Right lobe of liver (tissue), 6 donors: ENCODE measurements at regions not wholly inside any gene's neighbourhood (a gene's known extent, or its start where the extent isn't known, plus 50 kb on each side); places are given as distances from the start of the nearest gene placed in this dataset.

ENCODE experiments used
- ATAC-seq, 4 donors: fragments of 200-7000 bp; cut with Tn5 transposase; one replicate each; pipeline ENCODE4 v1.9.1; 2020; ENCODE audit warnings: mild to moderate bottlenecking in 4 of 4, moderate library complexity in 4 of 4
- DNase-seq, 3 donors: peaks; one replicate each; pipeline ENCODE4 v3.0.0-alpha.2; 2020
- H3K27ac ChIP-seq, 3 donors: fragments of 200-600 bp; one replicate each; pipeline ENCODE4 v1.8.0; 2022
- H3K27me3 ChIP-seq, 2 donors: fragments of 200-600 bp; one replicate each; pipeline ENCODE4 v1.8.0; 2022
- H3K36me3 ChIP-seq, 4 donors: fragments of 200-600 bp; sonication (generic) in 1 of 4; one replicate each; pipeline versions ENCODE4 v1.5.1 to v1.8.0; 2017 to 2022; ENCODE audit warnings: control low read depth in 1 of 4
- H3K4me1 ChIP-seq, 4 donors: fragments of 200-600 bp; sonication (generic) in 1 of 4; one replicate each; pipeline versions ENCODE4 v1.5.1 to v1.8.0; 2017 to 2022; ENCODE audit warnings: control low read depth in 1 of 4
- H3K4me3 ChIP-seq, 3 donors: fragments of 200-600 bp; one replicate each; pipeline ENCODE4 v1.8.0; 2022
- H3K9me3 ChIP-seq, 4 donors: fragments of 200-600 bp; sonication (generic) in 1 of 4; one replicate each; pipeline versions ENCODE4 v1.5.1 to v1.8.0; 2017 to 2022; ENCODE audit warnings: control low read depth in 1 of 4
- POLR2A ChIP-seq: fragments of 450-650 bp; IDR thresholded peaks from one replicate; pipeline ENCODE4 v1.6.1; 2017; ENCODE audit warnings: antibody characterized with exemption, mild to moderate bottlenecking
- WGBS: methylation state at CpG from one replicate; pipeline ENCODE4 v1.1.6; 2018; ENCODE audit warnings: low coverage, low lambda C conversion rate; ENCODE audit not compliant: insufficient coverage; ENCODE audit errors: missing lambda C conversion rate; 5-methylcytosine and 5-hydroxymethylcytosine counted together
- intact Hi-C, 2 donors: fragments of 100-400 bp; cut with DNase I; formaldehyde crosslinking; loops; one replicate each; pipeline versions ENCODE4 v1.11.2 to v1.14.1; 2022
- TF ChIP-seq, protein P1 (sequence below), 4 donors: fragments of 200-600 bp in 3 of 4; fragments of 450-650 bp in 1 of 4; IDR thresholded peaks; one replicate each; pipeline versions ENCODE4 v1.5.1 to v1.8.0; 2016 to 2022; ENCODE audit warnings: antibody characterized with exemption in 4 of 4, mild to moderate bottlenecking in 2 of 4
- donor health status: DM: no; HTN: yes; CAD: no.
- donor health status: DM: no; HTN: no; CAD: no.
- donor health status: DM: no; HTN: no; CAD: no.
- donor health status: DM: no; HTN: yes; CAD: no.
- donor health status: DM: no; HTN: yes; CAD: no.

DNA sequence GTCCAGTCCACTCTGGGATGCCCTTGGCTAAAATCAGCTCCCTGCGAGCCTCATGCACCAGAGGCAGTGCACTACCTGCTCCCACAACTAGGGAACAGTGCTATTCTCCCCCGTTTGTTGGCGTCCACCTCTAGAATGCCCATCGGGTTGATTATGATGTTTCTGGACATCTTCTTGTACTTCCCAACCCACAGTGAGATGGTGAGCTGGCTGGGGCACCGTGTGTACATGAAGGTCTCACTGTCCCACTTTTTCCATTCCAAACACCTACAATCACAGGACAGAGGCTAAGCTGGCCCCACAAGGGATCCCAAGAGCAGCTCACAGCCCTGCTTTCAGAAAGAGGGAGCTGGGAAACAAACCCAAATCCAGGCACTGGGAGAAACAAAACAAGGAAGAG, 126.2 kb upstream of the ZNF92 start:
- intact Hi-C loops, result no loop called here
- Histone ChIP-seq H3K27me3 (no peaks in the 10 kb centered on the region), H3K27ac (no peak overlapping the region), H3K36me3 (no peaks in the 10 kb centered on the region), H3K9me3 (no peaks in the 10 kb centered on the region), H3K4me1 (no peaks in the 10 kb centered on the region), H3K4me3 (no peak overlapping the region)
- no peak for DNase-seq
- ATAC-seq, result no peak
- TF ChIP-seq, protein P1, sequence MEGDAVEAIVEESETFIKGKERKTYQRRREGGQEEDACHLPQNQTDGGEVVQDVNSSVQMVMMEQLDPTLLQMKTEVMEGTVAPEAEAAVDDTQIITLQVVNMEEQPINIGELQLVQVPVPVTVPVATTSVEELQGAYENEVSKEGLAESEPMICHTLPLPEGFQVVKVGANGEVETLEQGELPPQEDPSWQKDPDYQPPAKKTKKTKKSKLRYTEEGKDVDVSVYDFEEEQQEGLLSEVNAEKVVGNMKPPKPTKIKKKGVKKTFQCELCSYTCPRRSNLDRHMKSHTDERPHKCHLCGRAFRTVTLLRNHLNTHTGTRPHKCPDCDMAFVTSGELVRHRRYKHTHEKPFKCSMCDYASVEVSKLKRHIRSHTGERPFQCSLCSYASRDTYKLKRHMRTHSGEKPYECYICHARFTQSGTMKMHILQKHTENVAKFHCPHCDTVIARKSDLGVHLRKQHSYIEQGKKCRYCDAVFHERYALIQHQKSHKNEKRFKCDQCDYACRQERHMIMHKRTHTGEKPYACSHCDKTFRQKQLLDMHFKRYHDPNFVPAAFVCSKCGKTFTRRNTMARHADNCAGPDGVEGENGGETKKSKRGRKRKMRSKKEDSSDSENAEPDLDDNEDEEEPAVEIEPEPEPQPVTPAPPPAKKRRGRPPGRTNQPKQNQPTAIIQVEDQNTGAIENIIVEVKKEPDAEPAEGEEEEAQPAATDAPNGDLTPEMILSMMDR (IDR thresholded peaks at IDR 0.05), result no peak
- no peak for TF ChIP-seq POLR2A
- 100% methylated on average over 1 of the region's 5 CpGs for WGBS

DNA sequence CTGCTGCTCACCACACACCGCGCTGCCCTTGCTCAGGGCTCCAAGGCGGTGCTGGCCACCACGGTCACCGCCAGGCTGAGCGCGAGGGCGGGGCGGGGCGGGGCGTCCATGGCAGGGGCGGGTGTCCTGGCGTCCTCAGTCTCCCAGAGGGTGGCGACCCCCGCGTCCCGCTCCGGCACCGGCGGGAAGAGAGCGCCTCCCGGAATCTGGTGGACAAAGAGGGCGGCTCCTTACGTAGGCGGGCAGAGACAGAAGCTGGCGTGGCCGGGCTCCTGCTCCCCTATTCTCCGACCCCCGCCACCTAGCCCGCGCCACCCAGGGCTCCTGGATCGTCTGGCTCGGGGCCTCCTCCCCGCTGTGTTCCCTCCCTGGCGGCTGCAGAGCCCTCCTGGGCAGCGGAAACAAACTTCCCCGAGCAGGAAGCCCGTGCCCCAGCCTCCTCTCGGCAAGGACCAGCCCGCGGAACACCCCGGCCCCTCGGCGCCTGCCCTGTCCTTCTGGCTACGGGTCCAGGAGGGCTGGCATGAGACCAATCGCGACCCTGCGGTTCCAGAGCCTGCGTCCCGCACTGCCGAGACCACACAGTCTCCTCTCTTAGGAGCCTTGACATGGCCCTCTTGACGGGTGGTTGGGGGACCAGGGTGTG, 133.8 kb upstream of the ZNF92 start:
- DNase-seq, result peak in 2 of 3 donors; percentile 50 to 66
- H3K4me1 ChIP-seq, result no peaks in the 10 kb centered on the region

DNA sequence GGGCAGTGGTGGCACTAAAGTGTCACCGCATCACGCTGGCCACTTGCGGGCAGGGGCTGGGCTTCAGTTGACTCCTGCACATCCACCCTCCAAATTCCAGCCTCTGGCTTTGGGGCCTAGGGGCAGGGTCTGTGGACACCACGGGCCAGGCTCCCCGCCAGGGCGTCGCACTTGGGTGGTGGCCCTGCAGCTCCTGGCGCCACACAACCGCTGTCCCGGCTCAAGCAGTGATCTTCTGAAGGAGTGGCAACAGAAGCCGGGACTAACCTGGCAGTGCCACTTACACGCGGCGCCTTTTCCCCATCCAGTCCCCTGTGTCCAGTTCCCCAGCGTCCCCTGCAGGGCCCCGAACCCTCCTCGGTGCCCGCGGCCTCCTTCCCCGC, 134.3 kb upstream of the ZNF92 start:
- ATAC-seq (no peak), DNase-seq (no peak)
- no peaks in the 10 kb centered on the region for H3K4me1 ChIP-seq
- intact Hi-C loops, result no loop called here
- H3K4me3 ChIP-seq, result peak overlapping the region; percentile 38 to 65 (median 48)
- no CpG with 5 or more reads among the region's 20 CpGs for WGBS
- H3K9me3 ChIP-seq, result no peaks in the 10 kb centered on the region
- TF ChIP-seq, protein P1 (IDR thresholded peaks at IDR 0.05), result no peak
- no peak for TF ChIP-seq POLR2A
- no peak overlapping the region for H3K27ac ChIP-seq
- no peaks in the 10 kb centered on the region for H3K36me3 ChIP-seq
- no peaks in the 10 kb centered on the region for H3K27me3 ChIP-seq

More for the DNA sequence above, 133.8 kb upstream of the ZNF92 start:
- WGBS, result 6% methylated on average over 15 of the region's 52 CpGs
- Histone ChIP-seq H3K27me3 (no peaks in the 10 kb centered on the region), H3K4me3 (peak overlapping the region; percentile 38 to 65 (median 48)), H3K27ac (no peak overlapping the region), H3K9me3 (no peaks in the 10 kb centered on the region), H3K36me3 (no peaks in the 10 kb centered on the region)
- peak; percentile 87 to 95 (median 92) for ATAC-seq
- intact Hi-C loops, result no loop called here
- TF ChIP-seq, protein P1 (IDR thresholded peaks at IDR 0.05), result no peak
- no peak for TF ChIP-seq POLR2A

DNA sequence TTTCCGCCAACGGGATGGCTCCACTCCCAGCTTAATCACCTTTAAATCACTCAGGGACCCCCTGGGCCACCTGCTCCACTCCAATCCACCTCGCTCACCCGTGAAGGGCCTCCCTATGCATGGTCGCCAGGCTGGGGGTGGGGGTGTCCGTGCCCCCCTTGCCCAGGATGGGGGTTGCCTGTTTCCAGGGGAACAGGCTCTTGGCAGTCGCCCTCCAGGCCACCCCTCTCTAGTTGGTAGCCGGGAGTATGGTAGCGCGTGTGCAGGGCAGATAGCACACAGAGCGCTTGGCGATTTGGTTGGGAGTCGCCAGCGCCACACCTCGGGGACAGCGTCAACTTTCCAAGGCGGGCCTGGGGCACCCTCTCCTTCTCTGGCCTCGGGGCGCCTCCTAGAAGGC, 134.9 kb upstream of the ZNF92 start:
- 94% methylated on average over 7 of the region's 19 CpGs for WGBS
- ATAC-seq (no peak), DNase-seq (no peak)
- no peak for TF ChIP-seq POLR2A
- TF ChIP-seq, protein P1 (IDR thresholded peaks at IDR 0.05), result no peak
- intact Hi-C loops, result no loop called here
- Histone ChIP-seq H3K4me1 (no peaks in the 10 kb centered on the region), H3K36me3 (no peaks in the 10 kb centered on the region), H3K9me3 (no peaks in the 10 kb centered on the region), H3K4me3 (no peak overlapping the region), H3K27ac (no peak overlapping the region), H3K27me3 (no peaks in the 10 kb centered on the region)
